Panc1 (cell line): ENCODE measurements at regions not wholly inside any gene's neighbourhood (a gene's known extent, or its start where the extent isn't known, plus 50 kb on each side); places are given as distances from the start of the nearest gene placed in this dataset.

Experiments
- ATAC-seq: fragments of 200-7000 bp; cut with Tn5 transposase; 2 replicates; pipeline ENCODE4 v1.9.1; 2020; ENCODE audit warnings: mild to moderate bottlenecking, moderate library complexity
- BruUV-seq: library from RNA; stranded (reverse); fragments of 400-500 nt; replicated peaks from 2 replicates; lab custom pipeline; 2021; lab: Mats Ljungman, UMichigan
- CTCF ChIA-PET: fragments of 300-600 bp; sonication (Branson Sonifier 250); formaldehyde crosslinking; loops from one replicate; lab custom pipeline; 2022; ENCODE audit warnings: antibody characterized with exemption; lab: Charles Lee
- POLR2A ChIA-PET: fragments of 300-600 bp; sonication (Branson Sonifier 250); formaldehyde crosslinking; loops from one replicate; lab custom pipeline; 2022; ENCODE audit warnings: antibody characterized with exemption; lab: Charles Lee
- DNase-seq: peaks from one replicate; pipeline ENCODE4 v3.0.0-alpha.2; 2010; ENCODE audit warnings: low read depth, low spot score
- H3K27ac ChIP-seq: 2 replicates; pipeline ENCODE4 v1.5.1; 2011; ENCODE audit warnings: mild to moderate bottlenecking, low read length, inconsistent platforms
- H3K27me3 ChIP-seq: fragments of 200-500 bp; sonication (Bioruptor generic); 2 replicates; pipeline ENCODE4 v1.6.0; 2014; ENCODE audit warnings: low read length, inconsistent platforms; ENCODE audit not compliant: control insufficient read depth, insufficient read depth
- H3K36me3 ChIP-seq: fragments of 200-500 bp; sonication (Bioruptor generic); 2 replicates; pipeline ENCODE4 v1.5.1; 2014; ENCODE audit warnings: inconsistent platforms, mild to moderate bottlenecking, low read length, moderate library complexity; ENCODE audit not compliant: control insufficient read depth, insufficient read depth
- H3K4me1 ChIP-seq: 2 replicates; pipeline ENCODE4 v1.5.1; 2011; ENCODE audit warnings: inconsistent platforms, mild to moderate bottlenecking, low read length, moderate library complexity; ENCODE audit not compliant: control insufficient read depth, insufficient read depth
- H3K4me3 ChIP-seq, 2 experiments: 2 replicates each; pipeline ENCODE4 v1.5.1; 2011 to 2012; ENCODE audit warnings: low read depth in 2 of 2, low read length in 2 of 2, mild to moderate bottlenecking in 2 of 2, inconsistent platforms in 1 of 2, moderate library complexity in 1 of 2
- H3K9me3 ChIP-seq: fragments of 200-500 bp; sonication (Bioruptor generic); 2 replicates; pipeline ENCODE4 v1.5.1; 2014; ENCODE audit warnings: low read depth, mild to moderate bottlenecking, inconsistent platforms, low read length, moderate library complexity; ENCODE audit not compliant: control insufficient read depth, insufficient read depth
- POLR2AphosphoS5 ChIP-seq: IDR thresholded peaks from 2 replicates; pipeline ENCODE4 v1.6.1; 2012; ENCODE audit warnings: mild to moderate bottlenecking, low read depth, low read length, moderate library complexity
- SIN3A ChIP-seq: IDR thresholded peaks from 2 replicates; pipeline ENCODE4 v1.6.1; 2012; ENCODE audit warnings: low read depth, mild to moderate bottlenecking, low read length, moderate library complexity, borderline replicate concordance; ENCODE audit not compliant: insufficient read depth
- TCF7L2 ChIP-seq: IDR thresholded peaks from 2 replicates; pipeline ENCODE4 v1.6.1; 2011; ENCODE audit warnings: mild to moderate bottlenecking, low read depth, low read length, inconsistent platforms
- in situ Hi-C: cut with HindIII; loops from 2 replicates; pipeline ENCODE4 v1.10.0; 2016; ENCODE audit warnings: low sequenced_read_pairs, low pct_unique_long_range_greater_than_20kb
- intact Hi-C: fragments of 100-400 bp; cut with micrococcal nuclease; formaldehyde crosslinking; loops from one replicate; pipeline ENCODE4 v1.10.0; 2022; ENCODE audit not compliant: unreplicated experiment
- TF ChIP-seq, protein P1 (sequence below), 2 experiments: IDR thresholded peaks; 2 replicates each; pipeline ENCODE4 v1.6.1; 2011 to 2012; ENCODE audit warnings: low read depth in 2 of 2, control low read depth in 1 of 2, low read length in 1 of 2, mild to moderate bottlenecking in 1 of 2, moderate library complexity in 1 of 2; ENCODE audit not compliant: insufficient read depth in 1 of 2
- TF ChIP-seq, protein P2 (sequence below): fragments of 450-650 bp; IDR thresholded peaks from 2 replicates; pipeline ENCODE4 v1.5.1; 2017; ENCODE audit warnings: mild to moderate bottlenecking

DNA sequence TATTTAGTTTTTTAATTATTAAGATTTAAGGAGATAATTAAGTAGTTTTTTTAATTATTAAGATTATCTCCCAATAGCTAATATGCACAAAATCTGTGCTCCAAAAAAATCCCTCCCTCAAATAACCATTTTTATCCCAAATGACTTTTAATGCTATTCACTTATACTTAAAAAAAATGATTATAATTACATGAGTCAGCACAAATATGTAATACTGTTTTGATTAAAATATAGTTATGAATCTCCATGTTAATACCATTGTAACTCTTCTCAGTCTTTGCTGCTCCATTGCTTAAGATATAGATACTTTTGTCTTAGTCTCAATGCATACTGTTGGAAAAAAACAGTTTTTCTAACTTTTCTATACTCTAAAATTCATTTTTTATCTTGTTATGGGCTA lies 1121.1 kb upstream of the ADGRL3 start:
- in situ Hi-C loops, result no loop called here
- Histone ChIP-seq H3K27me3 (no peaks in the 10 kb centered on the region), H3K4me3 (no peak overlapping the region), H3K36me3 (no peaks in the 10 kb centered on the region), H3K4me1 (no peaks in the 10 kb centered on the region), H3K9me3 (no peaks in the 10 kb centered on the region), H3K27ac (no peak overlapping the region)
- no peak for ATAC-seq
- no peak for TF ChIP-seq TCF7L2
- TF ChIP-seq SIN3A, result no peak
- no peak for TF ChIP-seq POLR2AphosphoS5
- TF ChIP-seq, protein P1, sequence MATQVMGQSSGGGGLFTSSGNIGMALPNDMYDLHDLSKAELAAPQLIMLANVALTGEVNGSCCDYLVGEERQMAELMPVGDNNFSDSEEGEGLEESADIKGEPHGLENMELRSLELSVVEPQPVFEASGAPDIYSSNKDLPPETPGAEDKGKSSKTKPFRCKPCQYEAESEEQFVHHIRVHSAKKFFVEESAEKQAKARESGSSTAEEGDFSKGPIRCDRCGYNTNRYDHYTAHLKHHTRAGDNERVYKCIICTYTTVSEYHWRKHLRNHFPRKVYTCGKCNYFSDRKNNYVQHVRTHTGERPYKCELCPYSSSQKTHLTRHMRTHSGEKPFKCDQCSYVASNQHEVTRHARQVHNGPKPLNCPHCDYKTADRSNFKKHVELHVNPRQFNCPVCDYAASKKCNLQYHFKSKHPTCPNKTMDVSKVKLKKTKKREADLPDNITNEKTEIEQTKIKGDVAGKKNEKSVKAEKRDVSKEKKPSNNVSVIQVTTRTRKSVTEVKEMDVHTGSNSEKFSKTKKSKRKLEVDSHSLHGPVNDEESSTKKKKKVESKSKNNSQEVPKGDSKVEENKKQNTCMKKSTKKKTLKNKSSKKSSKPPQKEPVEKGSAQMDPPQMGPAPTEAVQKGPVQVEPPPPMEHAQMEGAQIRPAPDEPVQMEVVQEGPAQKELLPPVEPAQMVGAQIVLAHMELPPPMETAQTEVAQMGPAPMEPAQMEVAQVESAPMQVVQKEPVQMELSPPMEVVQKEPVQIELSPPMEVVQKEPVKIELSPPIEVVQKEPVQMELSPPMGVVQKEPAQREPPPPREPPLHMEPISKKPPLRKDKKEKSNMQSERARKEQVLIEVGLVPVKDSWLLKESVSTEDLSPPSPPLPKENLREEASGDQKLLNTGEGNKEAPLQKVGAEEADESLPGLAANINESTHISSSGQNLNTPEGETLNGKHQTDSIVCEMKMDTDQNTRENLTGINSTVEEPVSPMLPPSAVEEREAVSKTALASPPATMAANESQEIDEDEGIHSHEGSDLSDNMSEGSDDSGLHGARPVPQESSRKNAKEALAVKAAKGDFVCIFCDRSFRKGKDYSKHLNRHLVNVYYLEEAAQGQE (IDR thresholded peaks at IDR 0.05; ENCODE audit: insufficient read depth in 1 of 2, low read depth in 2 of 2, low read length in 1 of 2), result no peak
- TF ChIP-seq, protein P2, sequence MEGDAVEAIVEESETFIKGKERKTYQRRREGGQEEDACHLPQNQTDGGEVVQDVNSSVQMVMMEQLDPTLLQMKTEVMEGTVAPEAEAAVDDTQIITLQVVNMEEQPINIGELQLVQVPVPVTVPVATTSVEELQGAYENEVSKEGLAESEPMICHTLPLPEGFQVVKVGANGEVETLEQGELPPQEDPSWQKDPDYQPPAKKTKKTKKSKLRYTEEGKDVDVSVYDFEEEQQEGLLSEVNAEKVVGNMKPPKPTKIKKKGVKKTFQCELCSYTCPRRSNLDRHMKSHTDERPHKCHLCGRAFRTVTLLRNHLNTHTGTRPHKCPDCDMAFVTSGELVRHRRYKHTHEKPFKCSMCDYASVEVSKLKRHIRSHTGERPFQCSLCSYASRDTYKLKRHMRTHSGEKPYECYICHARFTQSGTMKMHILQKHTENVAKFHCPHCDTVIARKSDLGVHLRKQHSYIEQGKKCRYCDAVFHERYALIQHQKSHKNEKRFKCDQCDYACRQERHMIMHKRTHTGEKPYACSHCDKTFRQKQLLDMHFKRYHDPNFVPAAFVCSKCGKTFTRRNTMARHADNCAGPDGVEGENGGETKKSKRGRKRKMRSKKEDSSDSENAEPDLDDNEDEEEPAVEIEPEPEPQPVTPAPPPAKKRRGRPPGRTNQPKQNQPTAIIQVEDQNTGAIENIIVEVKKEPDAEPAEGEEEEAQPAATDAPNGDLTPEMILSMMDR, result no peak
- no peak for DNase-seq
- BruUV-seq, result no TSS peak
- ChIA-PET CTCF (no interaction called here), POLR2A (no interaction called here)
- intact Hi-C loops, result no loop called here

DNA sequence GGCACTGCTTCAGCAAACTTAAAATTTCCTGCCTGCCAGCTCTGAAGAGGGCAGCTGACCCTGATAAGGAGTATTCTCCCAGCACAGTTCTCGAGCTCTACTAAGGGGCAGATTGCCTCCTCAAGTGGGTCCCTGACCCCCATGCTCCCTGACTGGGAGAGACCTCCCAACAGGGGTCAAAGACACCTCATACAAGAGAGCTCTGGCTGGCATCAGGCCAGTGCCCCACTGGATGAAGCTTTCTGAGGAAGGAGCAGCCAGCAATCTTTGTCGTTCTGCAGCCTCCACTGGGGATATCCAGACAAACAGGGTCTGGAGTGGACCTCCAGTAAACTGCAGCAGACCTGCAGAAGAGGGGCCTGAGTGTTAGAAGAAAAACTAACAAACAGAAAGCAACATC lies 1118.3 kb upstream of the ADGRL3 start:
- ChIA-PET POLR2A (no interaction called here), CTCF (no interaction called here)
- no TSS peak for BruUV-seq
- ATAC-seq, result no peak
- H3K27ac ChIP-seq, result no peak overlapping the region
- in situ Hi-C loops, result no loop called here
- H3K4me1 ChIP-seq, result no peaks in the 10 kb centered on the region
- H3K4me3 ChIP-seq, result no peak overlapping the region
- no peaks in the 10 kb centered on the region for H3K27me3 ChIP-seq
- no peak for DNase-seq
- H3K36me3 ChIP-seq, result no peaks in the 10 kb centered on the region
- no peak for TF ChIP-seq SIN3A
- no peak for TF ChIP-seq POLR2AphosphoS5
- TF ChIP-seq, protein P2, result no peak
- TF ChIP-seq TCF7L2, result no peak
- TF ChIP-seq, protein P1 (IDR thresholded peaks at IDR 0.05; ENCODE audit: insufficient read depth in 1 of 2, low read depth in 2 of 2, low read length in 1 of 2), result no peak
- intact Hi-C loops, result no loop called here
- no peaks in the 10 kb centered on the region for H3K9me3 ChIP-seq
